ENCODE measurements at regions not wholly inside any gene's neighbourhood (a gene's known extent, or its start where the extent isn't known, plus 50 kb on each side); places are given as distances from the start of the nearest gene placed in this dataset.

DNA sequence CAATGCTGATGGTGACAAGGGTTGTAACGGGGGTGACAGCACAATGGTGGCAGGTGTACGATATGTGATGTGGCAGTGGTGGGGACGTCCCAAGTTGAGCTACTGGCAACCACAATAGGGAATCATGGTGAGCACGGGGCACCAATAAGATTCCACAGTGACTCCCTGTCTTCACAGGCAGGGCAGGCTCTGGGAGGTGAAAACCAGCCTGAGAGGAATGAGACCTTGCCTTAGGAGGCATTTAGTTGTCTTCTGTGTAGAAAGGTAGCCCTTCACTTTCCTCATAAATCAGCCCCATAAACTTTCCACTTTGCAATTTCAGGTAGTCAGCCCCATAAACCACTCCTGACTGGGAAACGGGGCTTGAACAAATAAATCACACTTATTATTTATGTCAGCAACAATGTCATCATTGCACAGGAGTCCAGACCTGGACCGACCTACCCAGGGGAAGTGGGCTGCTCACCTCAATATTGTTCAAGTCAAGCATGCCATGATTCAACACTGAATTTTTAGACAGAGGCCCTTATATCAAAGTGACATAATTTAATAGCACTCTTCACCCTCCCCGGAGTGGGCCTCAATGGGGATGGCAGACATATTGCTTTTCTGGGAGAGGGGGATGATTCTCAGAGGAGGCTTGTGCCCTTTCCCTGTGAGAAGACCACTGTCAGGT is 150.8 kb downstream of the CDC5L start:
- TF ChIP-seq CTCF (IDR thresholded peaks at IDR 0.05 in 8 of 11, conservative IDR thresholded peaks at IDR 0.05 in 3 of 11) (no peak), POLR2A (IDR thresholded peaks at IDR 0.05) (no peak), POLR2AphosphoS5 (IDR thresholded peaks at IDR 0.05) (no peak)
